GM12878 (cell line): ENCODE measurements at regions not wholly inside any gene's neighbourhood (a gene's known extent, or its start where the extent isn't known, plus 50 kb on each side); places are given as distances from the start of the nearest gene placed in this dataset.

ENCODE experiments used
- GATAD2B ChIP-seq: fragments of 450-650 bp; conservative IDR thresholded peaks from 2 replicates; pipeline ENCODE4 v1.6.1; 2017; ENCODE audit warnings: low read depth, mild to moderate bottlenecking, moderate library complexity
- POLR2A ChIP-seq: IDR thresholded peaks from 2 replicates; pipeline ENCODE4 v1.6.1; 2011; ENCODE audit warnings: low read depth, mild to moderate bottlenecking, low read length

GRCh38 chr15:25241241-25241801 lies 197.5 kb downstream of the UBE3A start:
- TF ChIP-seq POLR2A (no peak), GATAD2B (no peak)
